Panc1 (cell line): ENCODE measurements at regions not wholly inside any gene's neighbourhood (a gene's known extent, or its start where the extent isn't known, plus 50 kb on each side); places are given as distances from the start of the nearest gene placed in this dataset.

Experiments used
- ATAC-seq: fragments of 200-7000 bp; cut with Tn5 transposase; 2 replicates; pipeline ENCODE4 v1.9.1; 2020; ENCODE audit warnings: mild to moderate bottlenecking, moderate library complexity
- BruUV-seq: library from RNA; stranded (reverse); fragments of 400-500 nt; replicated peaks from 2 replicates; lab custom pipeline; 2021; lab: Mats Ljungman, UMichigan
- CTCF ChIA-PET: fragments of 300-600 bp; sonication (Branson Sonifier 250); formaldehyde crosslinking; loops from one replicate; lab custom pipeline; 2022; ENCODE audit warnings: antibody characterized with exemption; lab: Charles Lee
- POLR2A ChIA-PET: fragments of 300-600 bp; sonication (Branson Sonifier 250); formaldehyde crosslinking; loops from one replicate; lab custom pipeline; 2022; ENCODE audit warnings: antibody characterized with exemption; lab: Charles Lee
- DNase-seq: peaks from one replicate; pipeline ENCODE4 v3.0.0-alpha.2; 2010; ENCODE audit warnings: low read depth, low spot score
- H3K27ac ChIP-seq: 2 replicates; pipeline ENCODE4 v1.5.1; 2011; ENCODE audit warnings: mild to moderate bottlenecking, low read length, inconsistent platforms
- H3K27me3 ChIP-seq: fragments of 200-500 bp; sonication (Bioruptor generic); 2 replicates; pipeline ENCODE4 v1.6.0; 2014; ENCODE audit warnings: low read length, inconsistent platforms; ENCODE audit not compliant: control insufficient read depth, insufficient read depth
- H3K36me3 ChIP-seq: fragments of 200-500 bp; sonication (Bioruptor generic); 2 replicates; pipeline ENCODE4 v1.5.1; 2014; ENCODE audit warnings: inconsistent platforms, mild to moderate bottlenecking, low read length, moderate library complexity; ENCODE audit not compliant: control insufficient read depth, insufficient read depth
- H3K4me1 ChIP-seq: 2 replicates; pipeline ENCODE4 v1.5.1; 2011; ENCODE audit warnings: inconsistent platforms, mild to moderate bottlenecking, low read length, moderate library complexity; ENCODE audit not compliant: control insufficient read depth, insufficient read depth
- H3K4me3 ChIP-seq, 2 experiments: 2 replicates each; pipeline ENCODE4 v1.5.1; 2011 to 2012; ENCODE audit warnings: low read depth in 2 of 2, low read length in 2 of 2, mild to moderate bottlenecking in 2 of 2, inconsistent platforms in 1 of 2, moderate library complexity in 1 of 2
- H3K9me3 ChIP-seq: fragments of 200-500 bp; sonication (Bioruptor generic); 2 replicates; pipeline ENCODE4 v1.5.1; 2014; ENCODE audit warnings: low read depth, mild to moderate bottlenecking, inconsistent platforms, low read length, moderate library complexity; ENCODE audit not compliant: control insufficient read depth, insufficient read depth
- POLR2AphosphoS5 ChIP-seq: IDR thresholded peaks from 2 replicates; pipeline ENCODE4 v1.6.1; 2012; ENCODE audit warnings: mild to moderate bottlenecking, low read depth, low read length, moderate library complexity
- SIN3A ChIP-seq: IDR thresholded peaks from 2 replicates; pipeline ENCODE4 v1.6.1; 2012; ENCODE audit warnings: low read depth, mild to moderate bottlenecking, low read length, moderate library complexity, borderline replicate concordance; ENCODE audit not compliant: insufficient read depth
- TCF7L2 ChIP-seq: IDR thresholded peaks from 2 replicates; pipeline ENCODE4 v1.6.1; 2011; ENCODE audit warnings: mild to moderate bottlenecking, low read depth, low read length, inconsistent platforms
- in situ Hi-C: cut with HindIII; loops from 2 replicates; pipeline ENCODE4 v1.10.0; 2016; ENCODE audit warnings: low sequenced_read_pairs, low pct_unique_long_range_greater_than_20kb
- intact Hi-C: fragments of 100-400 bp; cut with micrococcal nuclease; formaldehyde crosslinking; loops from one replicate; pipeline ENCODE4 v1.10.0; 2022; ENCODE audit not compliant: unreplicated experiment
- TF ChIP-seq, protein P1 (sequence below): fragments of 450-650 bp; IDR thresholded peaks from 2 replicates; pipeline ENCODE4 v1.5.1; 2017; ENCODE audit warnings: mild to moderate bottlenecking
- TF ChIP-seq, protein P2 (sequence below), 2 experiments: IDR thresholded peaks; 2 replicates each; pipeline ENCODE4 v1.6.1; 2011 to 2012; ENCODE audit warnings: low read depth in 2 of 2, control low read depth in 1 of 2, low read length in 1 of 2, mild to moderate bottlenecking in 1 of 2, moderate library complexity in 1 of 2; ENCODE audit not compliant: insufficient read depth in 1 of 2

DNA sequence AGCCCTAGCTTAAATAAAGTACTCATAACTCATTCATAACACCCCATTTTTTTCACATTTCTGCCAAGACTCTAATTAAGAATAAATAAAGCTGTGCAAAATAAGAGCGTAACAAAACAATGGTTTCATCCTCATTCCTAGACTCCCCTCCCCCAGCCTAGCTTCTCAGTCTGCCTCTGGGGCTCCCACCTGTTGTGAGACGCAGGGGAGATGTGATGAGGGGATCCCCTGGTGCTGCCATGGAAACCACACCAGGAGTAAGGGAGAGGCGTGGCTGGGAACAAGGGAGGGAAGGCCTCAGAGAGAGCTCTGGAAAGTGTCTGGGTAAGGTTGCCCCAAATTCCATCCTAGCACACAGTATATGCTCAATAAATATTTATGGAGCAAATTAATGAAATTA, 93.3 kb upstream of the USP29 start:
- H3K4me3 ChIP-seq: no peak overlapping the region
- POLR2A ChIA-PET: no interaction called here
- H3K4me1 ChIP-seq: no peaks in the 10 kb centered on the region
- H3K36me3 ChIP-seq: no peaks in the 10 kb centered on the region
- in situ Hi-C loops (no loop called here), intact Hi-C loops (no loop called here)
- TF ChIP-seq SIN3A (no peak), POLR2AphosphoS5 (no peak), TCF7L2 (no peak)
- TF ChIP-seq, protein P1, sequence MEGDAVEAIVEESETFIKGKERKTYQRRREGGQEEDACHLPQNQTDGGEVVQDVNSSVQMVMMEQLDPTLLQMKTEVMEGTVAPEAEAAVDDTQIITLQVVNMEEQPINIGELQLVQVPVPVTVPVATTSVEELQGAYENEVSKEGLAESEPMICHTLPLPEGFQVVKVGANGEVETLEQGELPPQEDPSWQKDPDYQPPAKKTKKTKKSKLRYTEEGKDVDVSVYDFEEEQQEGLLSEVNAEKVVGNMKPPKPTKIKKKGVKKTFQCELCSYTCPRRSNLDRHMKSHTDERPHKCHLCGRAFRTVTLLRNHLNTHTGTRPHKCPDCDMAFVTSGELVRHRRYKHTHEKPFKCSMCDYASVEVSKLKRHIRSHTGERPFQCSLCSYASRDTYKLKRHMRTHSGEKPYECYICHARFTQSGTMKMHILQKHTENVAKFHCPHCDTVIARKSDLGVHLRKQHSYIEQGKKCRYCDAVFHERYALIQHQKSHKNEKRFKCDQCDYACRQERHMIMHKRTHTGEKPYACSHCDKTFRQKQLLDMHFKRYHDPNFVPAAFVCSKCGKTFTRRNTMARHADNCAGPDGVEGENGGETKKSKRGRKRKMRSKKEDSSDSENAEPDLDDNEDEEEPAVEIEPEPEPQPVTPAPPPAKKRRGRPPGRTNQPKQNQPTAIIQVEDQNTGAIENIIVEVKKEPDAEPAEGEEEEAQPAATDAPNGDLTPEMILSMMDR: no peak
- TF ChIP-seq, protein P2, sequence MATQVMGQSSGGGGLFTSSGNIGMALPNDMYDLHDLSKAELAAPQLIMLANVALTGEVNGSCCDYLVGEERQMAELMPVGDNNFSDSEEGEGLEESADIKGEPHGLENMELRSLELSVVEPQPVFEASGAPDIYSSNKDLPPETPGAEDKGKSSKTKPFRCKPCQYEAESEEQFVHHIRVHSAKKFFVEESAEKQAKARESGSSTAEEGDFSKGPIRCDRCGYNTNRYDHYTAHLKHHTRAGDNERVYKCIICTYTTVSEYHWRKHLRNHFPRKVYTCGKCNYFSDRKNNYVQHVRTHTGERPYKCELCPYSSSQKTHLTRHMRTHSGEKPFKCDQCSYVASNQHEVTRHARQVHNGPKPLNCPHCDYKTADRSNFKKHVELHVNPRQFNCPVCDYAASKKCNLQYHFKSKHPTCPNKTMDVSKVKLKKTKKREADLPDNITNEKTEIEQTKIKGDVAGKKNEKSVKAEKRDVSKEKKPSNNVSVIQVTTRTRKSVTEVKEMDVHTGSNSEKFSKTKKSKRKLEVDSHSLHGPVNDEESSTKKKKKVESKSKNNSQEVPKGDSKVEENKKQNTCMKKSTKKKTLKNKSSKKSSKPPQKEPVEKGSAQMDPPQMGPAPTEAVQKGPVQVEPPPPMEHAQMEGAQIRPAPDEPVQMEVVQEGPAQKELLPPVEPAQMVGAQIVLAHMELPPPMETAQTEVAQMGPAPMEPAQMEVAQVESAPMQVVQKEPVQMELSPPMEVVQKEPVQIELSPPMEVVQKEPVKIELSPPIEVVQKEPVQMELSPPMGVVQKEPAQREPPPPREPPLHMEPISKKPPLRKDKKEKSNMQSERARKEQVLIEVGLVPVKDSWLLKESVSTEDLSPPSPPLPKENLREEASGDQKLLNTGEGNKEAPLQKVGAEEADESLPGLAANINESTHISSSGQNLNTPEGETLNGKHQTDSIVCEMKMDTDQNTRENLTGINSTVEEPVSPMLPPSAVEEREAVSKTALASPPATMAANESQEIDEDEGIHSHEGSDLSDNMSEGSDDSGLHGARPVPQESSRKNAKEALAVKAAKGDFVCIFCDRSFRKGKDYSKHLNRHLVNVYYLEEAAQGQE (IDR thresholded peaks at IDR 0.05; ENCODE audit: insufficient read depth in 1 of 2, low read depth in 2 of 2, low read length in 1 of 2): no peak
- no peak overlapping the region for H3K27ac ChIP-seq
- 0 out of 2 replicates have a peak, but pooled peaks cover 5% of the 10 kb centered on the region for H3K9me3 ChIP-seq
- CTCF ChIA-PET: no interaction called here
- H3K27me3 ChIP-seq: no peaks in the 10 kb centered on the region
- DNase-seq (no peak), ATAC-seq (no peak)
- BruUV-seq: no TSS peak

DNA sequence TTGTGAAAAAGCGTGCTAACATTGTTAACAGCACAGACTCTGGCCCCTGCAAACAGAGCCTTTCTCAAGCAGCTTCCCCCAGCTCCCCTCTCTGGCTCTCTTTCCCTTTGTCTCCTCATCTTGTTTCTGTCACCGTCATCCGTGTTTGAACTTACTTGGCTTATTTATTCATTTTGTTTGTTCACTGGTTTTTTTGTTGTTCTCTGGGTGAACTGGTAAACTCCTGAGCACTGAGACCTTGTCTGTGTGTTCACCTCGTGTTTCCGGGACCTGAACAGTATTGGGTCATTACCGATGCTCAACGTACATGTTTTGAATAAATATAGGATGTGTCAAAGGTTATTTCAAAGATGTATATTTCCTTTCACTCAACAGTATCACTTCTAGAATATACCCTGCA, 92.4 kb upstream of the USP29 start:
- no peaks in the 10 kb centered on the region for H3K36me3 ChIP-seq
- no peaks in the 10 kb centered on the region for H3K27me3 ChIP-seq
- intact Hi-C loops: no loop called here
- CTCF ChIA-PET: no interaction called here
- POLR2A ChIA-PET: no interaction called here
- DNase-seq (no peak), ATAC-seq (no peak)
- no peak overlapping the region for H3K27ac ChIP-seq
- H3K9me3 ChIP-seq: 0 out of 2 replicates have a peak, but pooled peaks cover 5% of the 10 kb centered on the region
- H3K4me3 ChIP-seq: no peak overlapping the region
- BruUV-seq: no TSS peak
- no peaks in the 10 kb centered on the region for H3K4me1 ChIP-seq
- in situ Hi-C loops: no loop called here
- TF ChIP-seq, protein P1: no peak
